Endothelial cell of umbilical vein (primary cell): ENCODE measurements at regions not wholly inside any gene's neighbourhood (a gene's known extent, or its start where the extent isn't known, plus 50 kb on each side); places are given as distances from the start of the nearest gene placed in this dataset.
A peak's percentile ranks its signal among the peaks of the same experiment; 100 is the strongest.

ENCODE experiments used
- BruUV-seq: library from RNA; stranded (reverse); fragments of 400-500 nt; replicated peaks from 2 replicates; lab custom pipeline; 2021; lab: Mats Ljungman, UMichigan
- CTCF ChIA-PET: fragments of 300-600, 350-600 bp; sonication (Branson Sonifier 250); formaldehyde crosslinking; loops from one replicate; lab custom pipeline; 2021; ENCODE audit warnings: antibody characterized with exemption, inconsistent platforms; lab: Charles Lee
- POLR2A ChIA-PET: fragments of 300-600, 350-600 bp; sonication (Branson Sonifier 250); formaldehyde crosslinking; loops from one replicate; lab custom pipeline; 2021; ENCODE audit warnings: antibody characterized with exemption, inconsistent platforms; lab: Charles Lee
- DNase-seq: peaks from one replicate; pipeline ENCODE4 v3.0.0-alpha.2; 2011; ENCODE audit warnings: low read depth, low spot score
- FAIRE-seq: peaks from 2 replicates; lab custom pipeline; 2011; peaks lifted over from hg19 to GRCh38; lab: Jason Lieb, UNC
- H2AFZ ChIP-seq: 2 replicates; pipeline ENCODE4 v1.6.0; 2012; ENCODE audit warnings: low read depth, low read length, control low read depth, inconsistent platforms
- H3K27ac ChIP-seq: 2 replicates; pipeline ENCODE4 v1.5.1; 2011; ENCODE audit warnings: low read depth, mild to moderate bottlenecking, control low read depth, low read length, moderate library complexity; ENCODE audit not compliant: insufficient read depth
- H3K27me3 ChIP-seq, 2 experiments: 2 replicates each; pipeline versions ENCODE4 v1.6.0 to v1.6.1; 2011; ENCODE audit warnings: low read length in 2 of 2, mixed read lengths in 1 of 2; ENCODE audit not compliant: control insufficient read depth in 2 of 2, insufficient read depth in 2 of 2
- H3K36me3 ChIP-seq, 2 experiments: 2 replicates in 1 of 2; 3 replicates in 1 of 2; pipeline ENCODE4 v1.5.1; 2011; ENCODE audit warnings: low read length in 2 of 2, mild to moderate bottlenecking in 1 of 2, moderate library complexity in 1 of 2; ENCODE audit not compliant: control insufficient read depth in 2 of 2, insufficient read depth in 2 of 2; ENCODE audit errors: extremely low read depth in 1 of 2
- H3K4me1 ChIP-seq: 3 replicates; pipeline ENCODE4 v1.5.1; 2011; ENCODE audit warnings: mild to moderate bottlenecking, low read length; ENCODE audit not compliant: control insufficient read depth, insufficient read depth; ENCODE audit errors: extremely low read depth
- H3K4me2 ChIP-seq: 2 replicates; pipeline ENCODE4 v1.6.1; 2011; ENCODE audit warnings: low read length, control low read depth, mixed read lengths; ENCODE audit not compliant: insufficient read depth
- H3K4me3 ChIP-seq, 3 experiments: fragments of 200-600 bp in 1 of 3; sonication (generic), shearing (Covaris generic) in 1 of 3; replicated peaks in 1 of 3; 2 replicates each; pipeline ENCODE4 v1.5.1; 2011 to 2016; ENCODE audit warnings: control low read depth in 3 of 3, low read length in 3 of 3, mild to moderate bottlenecking in 2 of 3, inconsistent platforms in 1 of 3, low read depth in 1 of 3, moderate library complexity in 1 of 3; ENCODE audit not compliant: insufficient read depth in 1 of 3
- H3K79me2 ChIP-seq: 2 replicates; pipeline ENCODE4 v1.6.0; 2012; ENCODE audit warnings: low read length, inconsistent platforms; ENCODE audit not compliant: control insufficient read depth, insufficient read depth
- H3K9ac ChIP-seq: replicated peaks from 2 replicates; pipeline ENCODE3; 2011; ENCODE audit warnings: low read length, control low read depth; ENCODE audit not compliant: insufficient read depth; ENCODE audit errors: extremely low read depth
- H3K9me1 ChIP-seq: replicated peaks from 3 replicates; pipeline ENCODE4 v1.6.0; 2011; ENCODE audit warnings: mild to moderate bottlenecking, low read length; ENCODE audit not compliant: control insufficient read depth, insufficient read depth; ENCODE audit errors: extremely low read depth
- H3K9me3 ChIP-seq: replicated peaks from 2 replicates; pipeline ENCODE4 v1.5.1; 2012; ENCODE audit warnings: low read length, inconsistent platforms; ENCODE audit not compliant: control insufficient read depth, insufficient read depth
- H4K20me1 ChIP-seq: replicated peaks from 2 replicates; pipeline ENCODE3; 2011; ENCODE audit warnings: mild to moderate bottlenecking, low read length; ENCODE audit not compliant: control insufficient read depth, insufficient read depth; ENCODE audit errors: extremely low read depth
- CTCF ChIP-seq, 2 donors: IDR thresholded peaks; 1 replicate in 1 of 2; 2 replicates in 1 of 2; pipeline ENCODE4 v1.5.1; 2011; ENCODE audit warnings: low read length in 2 of 2, mild to moderate bottlenecking in 2 of 2, moderate library complexity in 2 of 2, control low read depth in 1 of 2, inconsistent platforms in 1 of 2, low read depth in 1 of 2; ENCODE audit not compliant: insufficient read depth in 1 of 2; ENCODE audit errors: extremely low read depth in 1 of 2
- GATA2 ChIP-seq: IDR thresholded peaks from 2 replicates; pipeline ENCODE4 v1.7.0; 2011; ENCODE audit warnings: low read depth, mild to moderate bottlenecking, moderate library complexity, mixed read lengths, low read length; ENCODE audit not compliant: insufficient read length, insufficient read depth
- JUN ChIP-seq: IDR thresholded peaks from 2 replicates; pipeline ENCODE4 v1.6.1; 2011; ENCODE audit warnings: borderline replicate concordance, low read depth; ENCODE audit not compliant: insufficient read length, insufficient read depth
- POLR2A ChIP-seq: IDR thresholded peaks from 2 replicates; pipeline ENCODE4 v1.6.1; 2012; ENCODE audit warnings: low read depth, mild to moderate bottlenecking, control low read depth, low read length
- POLR2AphosphoS5 ChIP-seq: IDR thresholded peaks from 2 replicates; pipeline ENCODE4 v1.6.1; 2012; ENCODE audit warnings: low read depth, mild to moderate bottlenecking, control low read depth, low read length, moderate library complexity; ENCODE audit not compliant: insufficient read depth
- dilution Hi-C: fragments of 300-500 bp; cut with MboI; formaldehyde crosslinking; loops from one replicate; pipeline ENCODE4 v1.15.0; 2019; ENCODE audit warnings: low sequenced_read_pairs; ENCODE audit not compliant: extremely low pct_ligation_motif_present
- intact Hi-C: fragments of 100-400 bp; cut with micrococcal nuclease; formaldehyde crosslinking; loops from one replicate; pipeline ENCODE4 v1.10.0; 2022

DNA sequence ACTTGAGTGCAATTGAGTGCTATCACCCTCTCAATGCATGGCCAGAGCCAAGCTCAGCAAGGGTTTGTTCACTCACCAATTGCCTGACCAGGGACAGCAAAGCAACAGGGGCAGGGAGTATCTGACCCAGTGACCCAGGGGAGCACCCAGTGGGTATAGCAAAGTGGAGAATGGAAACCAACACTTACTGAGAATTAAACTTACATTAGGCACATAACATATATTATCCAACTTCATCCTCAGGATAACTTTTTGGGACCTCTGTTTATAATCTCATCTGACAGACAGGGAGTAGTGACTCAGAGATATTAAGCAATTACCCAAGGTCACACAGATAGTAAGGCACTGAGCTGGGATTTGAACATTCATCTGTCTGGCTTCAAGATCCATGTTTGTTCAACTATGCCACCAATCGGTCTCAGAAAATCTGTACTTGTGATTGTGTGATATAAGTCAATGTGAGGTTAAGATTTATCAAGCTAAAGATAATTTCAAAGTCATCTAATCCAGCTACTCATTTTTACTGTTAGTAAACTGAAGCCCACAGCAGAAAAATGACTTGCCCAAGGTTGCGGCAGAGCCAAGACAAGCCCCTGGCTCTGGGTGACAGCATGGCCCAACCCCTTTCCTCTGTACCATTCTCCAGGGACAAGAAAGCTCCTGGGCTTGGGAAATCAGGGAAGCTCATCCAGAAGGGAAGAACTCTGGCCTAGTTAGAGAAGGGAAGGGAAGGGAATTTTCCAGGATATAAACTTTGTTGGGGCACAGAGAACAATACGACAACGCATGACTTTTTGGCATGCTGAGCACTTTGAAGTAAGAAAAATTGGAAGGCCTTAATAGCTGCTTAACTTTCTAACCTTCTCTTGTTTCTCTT lies 138.0 kb upstream of the SMAD3 start:
- Histone ChIP-seq H3K9ac (no peak overlapping the region), H3K27ac (no peak overlapping the region), H3K36me3 (no peaks in the 10 kb centered on the region), H3K27me3 (no peaks in the 10 kb centered on the region), H4K20me1 (no peaks in the 10 kb centered on the region), H3K9me3 (no peaks in the 10 kb centered on the region), H3K4me3 (no peak overlapping the region), H2AFZ (no peak overlapping the region), H3K9me1 (no peaks in the 10 kb centered on the region), H3K4me2 (no peak overlapping the region), H3K79me2 (no peaks in the 10 kb centered on the region), H3K4me1 (peaks cover 12% of the 10 kb centered on the region)
- TF ChIP-seq GATA2, result no peak
- no peak for TF ChIP-seq POLR2AphosphoS5
- TF ChIP-seq CTCF (IDR thresholded peaks at IDR 0.05; ENCODE audit: extremely low read depth in 1 of 2, insufficient read depth in 1 of 2, low read depth in 1 of 2, low read length in 2 of 2), result no peak
- BruUV-seq, result no TSS peak
- dilution Hi-C loops (loop anchor here (25.0 kb wide), 1 partner anchor 510 kb away; no protein-coding TSS in a partner anchor), intact Hi-C loops (no loop called here)
- CTCF ChIA-PET, result interaction anchor here (0.7 to 1.2 kb wide), 3 partner anchors 9 to 19 kb away, joined by 3 to 4 read pairs (median 3); no protein-coding TSS in a partner anchor
- POLR2A ChIA-PET, result no interaction called here
- no peak for FAIRE-seq
- DNase-seq, result peak; percentile 42

DNA sequence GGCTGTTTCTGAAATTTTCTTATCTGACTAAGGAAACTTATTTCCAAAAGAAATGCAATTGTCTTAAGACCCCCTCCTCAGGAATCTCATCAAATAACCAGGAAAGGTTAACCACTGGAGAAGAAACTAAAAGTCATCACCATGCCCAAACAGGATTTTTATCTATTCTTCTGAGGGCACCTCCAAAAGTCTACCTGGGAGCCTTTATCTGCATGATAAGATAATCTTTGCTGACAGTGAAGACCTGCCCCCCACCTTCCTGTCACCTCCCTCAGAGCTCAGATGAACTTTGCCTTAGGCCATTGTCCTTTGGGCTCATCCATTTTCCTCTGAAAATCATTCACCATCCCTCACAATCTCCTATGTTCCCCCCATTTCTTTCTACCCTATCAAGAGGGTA lies 137.3 kb upstream of the SMAD3 start:
- intact Hi-C loops, result no loop called here
- no peak overlapping the region for H3K4me2 ChIP-seq
- peaks cover 14% of the 10 kb centered on the region for H3K4me1 ChIP-seq
- H3K79me2 ChIP-seq, result no peaks in the 10 kb centered on the region
- H4K20me1 ChIP-seq, result no peaks in the 10 kb centered on the region
- DNase-seq (no peak), FAIRE-seq (no peak)
- no peak overlapping the region for H2AFZ ChIP-seq
- no peaks in the 10 kb centered on the region for H3K9me1 ChIP-seq
- TF ChIP-seq JUN (no peak), POLR2A (no peak)
- no peaks in the 10 kb centered on the region for H3K9me3 ChIP-seq
- dilution Hi-C loops, result loop anchor here (25.0 kb wide), 1 partner anchor 509 kb away; no protein-coding TSS in a partner anchor
- no peaks in the 10 kb centered on the region for H3K27me3 ChIP-seq
- no peak overlapping the region for H3K9ac ChIP-seq
- BruUV-seq, result no TSS peak
- no peak overlapping the region for H3K27ac ChIP-seq
- H3K4me3 ChIP-seq, result no peak overlapping the region
- no peaks in the 10 kb centered on the region for H3K36me3 ChIP-seq
- CTCF ChIA-PET, result interaction anchor here (0.7 to 1.2 kb wide), 2 partner anchors 9 to 19 kb away, joined by 3 read pairs; no protein-coding TSS in a partner anchor
- POLR2A ChIA-PET, result no interaction called here
